B cell (primary cell): ENCODE measurements at regions not wholly inside any gene's neighbourhood (a gene's known extent, or its start where the extent isn't known, plus 50 kb on each side); places are given as distances from the start of the nearest gene placed in this dataset.

Source experiments
- CTCF ChIP-seq: fragments of 200-600 bp; IDR thresholded peaks from one replicate; pipeline ENCODE4 v1.8.0; 2022; ENCODE audit warnings: antibody characterized with exemption, mild to moderate bottlenecking
- EZH2 ChIP-seq: IDR thresholded peaks from 2 replicates; pipeline ENCODE4 v1.6.1; 2012; ENCODE audit warnings: borderline replicate concordance, low read depth, mild to moderate bottlenecking, moderate library complexity, low read length; ENCODE audit not compliant: insufficient read depth, poor library complexity, severe bottlenecking

GRCh38 chr4:16292585-16292984 lies 66.3 kb upstream of the TAPT1 start:
- TF ChIP-seq CTCF (no peak), EZH2 (no peak)
